Stimulated activated naive CD4-positive, alpha-beta T cell (primary cell): ENCODE measurements at regions not wholly inside any gene's neighbourhood (a gene's known extent, or its start where the extent isn't known, plus 50 kb on each side); places are given as distances from the start of the nearest gene placed in this dataset.

ENCODE experiments used
- DNase-seq, 6 experiments: peaks; one replicate each; lab custom pipeline; 2025; lab: John Stamatoyannopoulos, UW

- no peak for DNase-seq
Observed at GRCh38 chr1:60589046-60589748, 493.2 kb upstream of the NFIA start.

- DNase-seq, result no peak
Observed at GRCh38 chr1:60584371-60584770, 498.0 kb upstream of the NFIA start.

- DNase-seq, result no peak
Observed at GRCh38 chr1:60583696-60584095, 498.7 kb upstream of the NFIA start.

GRCh38 chr1:60581455-60582220, 500.7 kb upstream of the NFIA start:
- no peak for DNase-seq

- no peak for DNase-seq
Observed at GRCh38 chr1:60577029-60577428, 503.5 kb upstream of the C1orf87 start.

- DNase-seq, result no peak
Observed at GRCh38 chr1:60575326-60575977, 501.9 kb upstream of the C1orf87 start.

GRCh38 chr1:60573726-60574409, 500.3 kb upstream of the C1orf87 start:
- DNase-seq, result no peak

GRCh38 chr1:60573121-60573520, 499.6 kb upstream of the C1orf87 start:
- DNase-seq, result no peak

- DNase-seq, result no peak
Observed at GRCh38 chr1:60572378-60572777, 498.8 kb upstream of the C1orf87 start.

GRCh38 chr1:60571811-60572210, 498.2 kb upstream of the C1orf87 start:
- no peak for DNase-seq

- DNase-seq, result no peak
Observed at GRCh38 chr1:60569189-60569588, 495.6 kb upstream of the C1orf87 start.

GRCh38 chr1:60567256-60567655, 493.7 kb upstream of the C1orf87 start:
- no peak for DNase-seq

GRCh38 chr1:60564916-60565750, 491.6 kb upstream of the C1orf87 start:
- no peak for DNase-seq

- DNase-seq, result no peak
Observed at GRCh38 chr1:60563777-60564535, 490.4 kb upstream of the C1orf87 start.

- DNase-seq, result no peak
Observed at GRCh38 chr1:60562740-60563139, 489.2 kb upstream of the C1orf87 start.

GRCh38 chr1:60560701-60561100, 487.1 kb upstream of the C1orf87 start:
- no peak for DNase-seq

- no peak for DNase-seq
Observed at GRCh38 chr1:60558236-60558635, 484.7 kb upstream of the C1orf87 start.

- no peak for DNase-seq
Observed at GRCh38 chr1:60553730-60554129, 480.2 kb upstream of the C1orf87 start.

- DNase-seq, result no peak
Observed at GRCh38 chr1:60547821-60548220, 474.3 kb upstream of the C1orf87 start.

- no peak for DNase-seq
Observed at GRCh38 chr1:60541831-60542532, 468.4 kb upstream of the C1orf87 start.
